Raji (cell line): ENCODE measurements at regions not wholly inside any gene's neighbourhood (a gene's known extent, or its start where the extent isn't known, plus 50 kb on each side); places are given as distances from the start of the nearest gene placed in this dataset.

ENCODE experiments used
- POLR2A ChIP-seq: IDR thresholded peaks from 2 replicates; pipeline ENCODE4 v1.6.1; 2011; ENCODE audit warnings: low read depth, low read length, control low read depth; ENCODE audit not compliant: insufficient read depth

DNA sequence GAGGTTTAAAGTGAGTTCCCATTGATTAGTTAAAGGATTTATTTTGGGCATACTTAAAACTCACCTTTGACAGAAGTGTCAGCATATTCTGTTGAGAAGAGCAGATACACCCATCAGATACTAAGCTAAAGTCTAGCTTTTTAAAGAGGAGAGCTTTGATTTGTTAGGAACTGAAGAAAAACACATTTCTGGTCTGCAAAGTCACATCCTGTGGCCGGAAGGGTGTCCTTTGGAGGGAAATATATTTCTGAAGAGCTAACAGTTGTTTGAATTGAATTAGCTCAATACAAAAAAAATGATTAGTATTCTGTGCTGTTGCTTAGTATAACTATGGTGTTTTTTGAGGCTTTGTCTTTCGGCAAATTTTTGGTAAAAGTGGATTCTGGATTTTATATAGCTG, 302.7 kb downstream of the RFPL4B start:
- TF ChIP-seq POLR2A = no peak

DNA sequence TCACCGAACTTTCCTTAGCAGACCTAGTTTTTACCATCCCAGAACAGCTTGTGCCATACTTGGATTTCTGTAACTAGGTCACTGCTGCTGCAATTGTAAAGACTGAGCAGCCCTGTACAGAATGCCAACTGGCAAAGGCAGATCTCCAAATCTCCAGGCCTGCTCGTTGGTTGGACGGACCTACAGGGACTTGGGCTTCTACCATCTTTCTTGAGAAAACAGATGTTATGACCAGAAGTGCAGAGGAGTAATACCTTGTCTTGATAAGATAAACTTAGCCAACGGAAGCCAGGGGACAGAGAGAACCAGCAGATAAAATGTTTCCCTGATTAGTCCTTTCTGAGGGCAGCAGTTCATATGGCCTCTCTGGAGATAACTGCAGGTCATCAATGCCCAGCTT, 304.1 kb downstream of the RFPL4B start:
- TF ChIP-seq POLR2A = no peak

DNA sequence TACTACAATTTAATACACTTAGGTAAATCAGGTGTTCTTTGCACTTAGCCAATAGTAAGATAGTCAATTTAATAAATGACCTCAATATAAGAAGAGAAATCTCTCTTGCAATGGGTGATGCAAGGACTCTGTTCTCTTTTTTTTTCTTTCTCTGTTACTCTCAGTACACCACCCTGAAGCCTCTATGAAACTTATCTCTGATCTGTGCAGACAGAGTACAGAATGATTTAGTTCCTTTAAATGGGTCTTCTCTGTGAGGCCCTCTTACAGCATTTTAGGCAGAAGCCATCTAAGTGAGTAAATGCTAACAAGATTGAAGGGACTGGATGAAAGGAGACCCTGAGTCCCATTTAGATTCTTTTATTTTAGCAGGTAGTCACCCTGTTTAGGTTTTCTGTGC, 312.8 kb downstream of the RFPL4B start:
- TF ChIP-seq POLR2A = no peak

DNA sequence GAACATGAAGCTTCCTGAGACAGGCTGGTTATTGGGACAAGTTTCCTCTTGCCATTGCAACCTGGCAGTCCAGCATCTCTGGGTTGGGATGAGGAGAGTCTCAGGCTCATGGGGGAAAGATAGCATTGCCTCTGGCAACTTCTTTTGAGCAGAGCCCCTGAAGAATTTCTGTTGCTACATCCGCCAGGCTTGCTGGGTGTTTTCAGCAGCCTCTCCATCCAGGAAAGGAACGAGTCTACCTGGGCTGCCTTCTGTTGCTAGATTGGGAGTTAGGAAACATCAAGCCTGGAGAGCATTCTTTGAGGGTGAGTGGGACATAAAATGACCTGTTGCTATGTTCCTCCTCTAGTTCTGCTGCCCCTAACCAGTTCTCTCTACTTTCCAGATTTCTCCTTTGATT, 313.5 kb downstream of the RFPL4B start:
- TF ChIP-seq POLR2A = no peak

DNA sequence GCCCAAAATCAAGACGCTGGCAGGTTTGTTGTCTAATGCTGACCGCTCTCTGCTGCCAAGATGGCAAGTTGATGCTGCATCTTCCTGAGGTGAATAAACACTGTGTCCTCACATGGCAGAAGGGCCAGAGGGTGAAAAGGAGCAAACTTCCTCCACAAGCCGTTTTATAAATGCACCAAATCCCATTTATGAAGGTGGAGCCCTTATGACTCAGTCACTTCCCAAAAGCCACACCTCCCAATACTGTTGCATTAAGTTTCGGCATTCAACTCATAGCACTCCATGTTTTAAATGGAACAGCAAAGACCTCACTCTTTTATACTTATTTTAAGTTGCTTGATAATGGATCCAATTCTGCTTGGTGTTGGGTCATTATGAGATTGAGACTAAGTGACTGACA, 316.6 kb downstream of the RFPL4B start:
- no peak for TF ChIP-seq POLR2A

DNA sequence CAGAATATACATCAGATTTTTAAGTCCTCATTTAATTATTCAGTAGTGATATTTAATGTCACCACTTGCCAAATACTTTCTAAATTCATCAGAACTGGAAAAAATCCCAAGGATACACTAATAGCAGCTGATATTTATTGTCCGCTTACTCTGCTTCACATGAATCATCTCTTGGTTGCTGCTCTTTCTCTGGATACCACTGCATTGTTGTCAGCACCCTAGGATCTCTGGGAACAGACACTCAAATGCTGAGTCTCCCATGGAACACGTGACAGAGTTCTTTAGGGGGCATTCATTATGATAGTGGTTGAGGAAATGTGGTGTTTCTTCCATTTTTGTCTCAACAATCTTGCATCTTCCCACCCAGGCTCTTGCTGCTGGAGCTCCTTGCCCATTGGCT, 318.0 kb downstream of the RFPL4B start:
- TF ChIP-seq POLR2A = no peak

DNA sequence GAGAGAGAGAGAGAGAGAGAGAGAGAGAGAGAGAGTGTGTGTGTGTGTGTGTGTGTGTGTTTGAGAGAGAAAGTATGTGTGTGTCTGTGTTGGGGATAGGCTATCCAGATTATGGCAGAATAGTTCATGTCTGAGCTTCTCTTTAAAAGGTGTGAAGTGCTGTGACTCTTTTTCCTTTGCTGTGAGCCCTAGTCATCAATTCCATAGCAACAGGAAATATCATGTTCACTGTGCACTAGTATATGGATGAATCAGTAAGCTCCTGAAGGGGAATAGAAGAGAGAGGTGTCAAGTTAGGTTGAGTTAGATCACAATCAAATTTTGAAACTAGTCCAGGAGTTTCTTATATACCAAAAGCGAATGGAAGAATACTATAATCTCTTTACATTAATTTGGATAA, 318.7 kb downstream of the RFPL4B start:
- TF ChIP-seq POLR2A = no peak

DNA sequence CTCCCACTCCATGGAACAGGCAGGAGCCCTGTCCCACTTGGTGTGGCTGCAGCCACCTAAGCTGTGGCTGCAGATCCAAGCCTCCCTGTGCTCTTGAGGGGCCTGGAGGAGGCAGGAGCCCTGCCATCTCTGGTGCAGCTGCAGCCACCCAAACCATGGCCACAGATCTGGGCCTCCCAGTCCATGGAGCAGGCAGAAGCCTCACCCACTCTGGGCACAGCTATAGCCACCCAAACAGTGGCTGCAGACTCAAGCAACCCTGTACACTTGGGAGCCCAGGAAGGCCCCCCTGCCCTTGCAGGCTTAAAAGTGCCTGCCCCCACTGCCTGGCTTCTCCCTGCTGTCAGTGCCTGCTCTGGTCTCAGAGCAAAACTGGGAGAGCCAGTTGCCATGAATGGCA, 320.3 kb downstream of the RFPL4B start:
- TF ChIP-seq POLR2A = no peak

DNA sequence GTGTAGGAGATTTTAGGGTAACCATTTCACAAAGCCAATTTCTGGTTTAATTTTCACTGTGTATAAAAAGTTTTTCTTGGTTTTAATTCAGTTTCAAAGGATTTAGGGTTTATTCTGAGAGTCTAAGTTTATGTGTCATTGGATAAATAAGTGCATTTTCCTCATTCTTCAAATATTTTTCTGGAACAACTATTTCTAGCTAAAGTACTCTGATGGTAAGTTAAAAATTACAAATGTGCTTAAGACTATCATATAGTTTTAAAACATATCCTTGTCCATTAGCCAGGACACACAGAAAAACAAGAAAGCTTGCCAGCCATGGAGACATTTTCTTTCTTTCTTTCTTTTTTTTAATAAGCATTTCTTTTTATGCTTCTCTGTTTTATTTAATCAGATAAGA, 333.0 kb downstream of the RFPL4B start:
- no peak for TF ChIP-seq POLR2A

DNA sequence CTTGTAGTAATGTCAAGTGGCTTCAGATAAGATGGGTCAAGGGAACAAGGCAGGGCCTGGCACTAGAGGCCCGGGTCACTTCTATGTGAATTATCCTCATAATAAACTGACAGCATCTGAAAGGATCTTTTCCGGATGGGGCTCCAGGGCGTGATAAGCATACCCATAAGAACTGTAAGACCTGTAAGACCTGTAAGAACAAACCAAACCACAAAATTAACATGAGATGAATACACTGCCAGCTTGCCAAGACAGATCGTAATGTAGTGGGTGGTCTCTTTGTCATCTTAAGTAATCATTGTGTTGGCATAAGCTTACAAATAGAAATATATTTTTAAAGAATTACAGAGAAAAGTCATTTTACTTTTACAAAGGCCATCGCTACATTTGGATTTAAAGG, 334.9 kb downstream of the RFPL4B start:
- no peak for TF ChIP-seq POLR2A

DNA sequence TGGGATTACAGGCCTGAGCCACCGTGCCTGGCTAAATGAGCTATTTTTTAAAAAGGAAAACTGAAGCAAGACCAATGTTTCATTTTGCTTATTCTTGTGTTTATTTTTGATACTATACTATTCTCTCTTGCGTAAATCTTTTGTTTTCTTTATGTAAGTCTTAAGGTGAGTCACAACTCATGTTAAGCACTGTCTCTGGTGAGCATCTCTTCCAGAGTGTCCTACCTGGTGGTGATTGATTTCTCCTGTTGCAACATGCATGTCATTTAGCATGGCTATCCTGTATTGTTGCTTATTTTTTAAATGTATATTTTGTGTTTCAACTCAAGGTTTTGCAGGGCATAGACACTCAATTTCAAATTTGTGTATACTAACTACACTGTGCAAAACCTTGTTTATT, 336.0 kb downstream of the RFPL4B start:
- no peak for TF ChIP-seq POLR2A

DNA sequence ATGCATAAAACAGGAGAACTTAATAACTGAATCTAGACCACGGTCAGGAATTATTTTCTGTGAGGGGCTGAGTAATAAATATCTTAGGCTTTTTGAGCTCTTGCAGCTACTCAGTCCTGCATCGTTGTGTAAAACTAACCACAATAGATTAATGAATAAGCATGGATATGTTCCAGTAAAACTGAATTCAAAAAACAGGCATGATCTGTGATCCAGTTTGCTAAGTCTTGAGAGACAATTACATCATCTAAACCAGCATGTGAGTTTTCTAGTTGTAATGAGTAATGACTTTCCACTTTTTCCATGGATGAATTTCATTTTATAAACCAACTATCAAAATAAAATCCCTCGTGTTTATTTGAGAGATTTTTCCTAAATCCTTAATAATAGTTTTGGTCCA, 336.8 kb downstream of the RFPL4B start:
- TF ChIP-seq POLR2A = no peak

DNA sequence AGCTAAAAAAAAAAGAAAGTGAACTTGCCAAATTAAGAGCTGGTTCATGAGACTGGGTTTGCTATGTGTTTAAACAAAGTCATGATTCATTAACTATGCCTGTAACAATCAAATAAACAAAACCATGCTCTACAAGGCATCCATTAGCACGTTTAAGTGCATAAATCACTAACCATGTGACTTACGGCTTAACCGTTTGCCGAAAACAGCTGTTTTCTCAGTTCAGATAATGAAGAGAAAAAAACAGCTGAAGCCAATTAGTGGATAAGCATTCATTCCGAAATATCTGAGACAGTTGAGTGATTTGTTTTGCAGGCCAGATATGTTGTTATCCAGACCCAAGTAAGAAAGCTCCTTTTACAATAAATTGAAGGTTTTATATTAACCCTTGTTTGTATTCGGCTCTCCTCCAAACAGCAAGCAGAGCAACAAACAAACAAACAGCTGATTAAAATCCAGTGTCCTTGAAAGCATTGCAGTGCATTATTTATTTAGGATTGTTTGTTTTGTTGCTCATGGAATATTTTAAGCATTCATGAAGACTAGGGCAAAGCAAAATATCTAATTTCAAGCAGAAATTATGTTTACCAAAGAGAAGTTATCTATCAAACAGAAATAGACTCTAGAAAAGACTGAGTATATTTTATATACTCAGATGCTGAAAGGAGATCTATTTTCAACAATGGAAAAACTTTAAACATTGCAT, 343.5 kb downstream of the RFPL4B start:
- no peak for TF ChIP-seq POLR2A

DNA sequence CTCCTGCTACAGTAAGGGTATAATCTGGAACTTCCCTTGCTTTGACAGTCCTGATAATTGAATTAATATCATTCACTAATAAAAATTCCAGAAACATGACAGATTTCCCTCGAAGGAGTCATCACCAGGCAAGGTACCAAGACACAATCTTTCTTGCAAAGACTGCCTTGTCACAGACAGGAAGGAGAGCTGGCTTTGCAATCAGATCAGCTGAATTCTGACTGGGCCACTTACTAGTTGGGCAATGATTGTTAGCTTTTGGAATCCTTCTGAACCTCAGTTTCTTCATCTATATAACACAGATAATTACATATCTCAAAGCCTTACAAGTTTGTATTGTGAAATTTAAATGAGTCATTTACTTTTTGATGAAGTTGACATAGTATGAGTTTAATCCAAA, 344.2 kb downstream of the RFPL4B start:
- TF ChIP-seq POLR2A = no peak

DNA sequence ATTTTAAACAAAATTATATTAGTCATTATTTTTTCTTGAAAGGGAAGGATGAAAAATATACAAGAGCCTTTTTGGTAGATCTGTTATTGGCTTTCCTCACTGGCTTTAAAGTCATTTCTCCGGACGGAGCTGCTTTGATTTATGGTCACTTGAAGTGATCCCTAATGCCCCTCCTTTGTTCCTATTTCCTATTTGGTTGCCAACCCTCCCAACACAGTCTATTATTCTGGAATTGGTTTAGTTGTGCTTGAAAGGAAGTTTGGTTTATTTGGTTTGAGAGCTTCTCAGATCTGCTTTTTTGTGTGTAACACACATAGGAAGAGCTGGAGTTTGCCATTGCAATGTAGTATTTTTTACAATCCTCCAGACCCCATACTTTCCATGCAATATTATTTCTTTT, 347.9 kb downstream of the RFPL4B start:
- TF ChIP-seq POLR2A = no peak

DNA sequence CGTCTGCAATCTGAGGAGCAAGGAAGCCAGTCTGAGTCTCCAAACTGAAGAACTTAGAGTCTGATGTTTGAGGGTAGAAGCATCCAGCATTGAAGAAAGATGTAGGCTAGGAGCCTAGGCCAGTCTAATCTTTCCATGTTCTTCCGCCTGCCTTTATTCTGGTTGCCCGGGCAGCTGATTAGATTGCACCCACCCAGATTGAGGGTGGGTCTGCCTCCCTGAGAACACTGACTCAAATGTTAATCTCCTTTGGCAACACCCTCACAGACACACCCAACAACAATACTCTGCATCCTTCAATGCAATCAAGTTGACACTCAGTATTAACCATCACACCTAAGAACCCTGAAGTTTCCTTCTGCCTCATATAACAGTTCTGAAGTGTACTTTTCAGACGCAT, 350.1 kb downstream of the RFPL4B start:
- no peak for TF ChIP-seq POLR2A

DNA sequence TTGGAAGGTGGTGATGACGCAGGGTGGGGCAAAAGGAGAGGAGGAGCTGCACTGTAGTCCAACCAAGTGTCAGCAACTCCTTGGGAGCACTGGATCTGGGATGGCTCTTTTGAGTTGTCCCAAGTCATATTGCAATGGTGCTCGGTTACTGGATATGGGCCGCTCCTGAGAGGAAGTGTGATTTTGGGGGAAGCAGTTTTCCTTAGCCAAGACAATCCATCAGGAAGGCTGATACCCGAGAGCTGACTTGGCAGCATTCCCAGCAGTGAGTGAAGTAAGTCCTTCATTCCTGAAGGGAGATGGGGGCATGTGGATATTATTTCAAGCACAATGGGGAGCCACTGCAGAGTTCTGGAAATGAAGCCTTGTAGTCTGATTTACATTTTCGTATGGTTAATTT, 354.1 kb downstream of the RFPL4B start:
- TF ChIP-seq POLR2A = no peak

DNA sequence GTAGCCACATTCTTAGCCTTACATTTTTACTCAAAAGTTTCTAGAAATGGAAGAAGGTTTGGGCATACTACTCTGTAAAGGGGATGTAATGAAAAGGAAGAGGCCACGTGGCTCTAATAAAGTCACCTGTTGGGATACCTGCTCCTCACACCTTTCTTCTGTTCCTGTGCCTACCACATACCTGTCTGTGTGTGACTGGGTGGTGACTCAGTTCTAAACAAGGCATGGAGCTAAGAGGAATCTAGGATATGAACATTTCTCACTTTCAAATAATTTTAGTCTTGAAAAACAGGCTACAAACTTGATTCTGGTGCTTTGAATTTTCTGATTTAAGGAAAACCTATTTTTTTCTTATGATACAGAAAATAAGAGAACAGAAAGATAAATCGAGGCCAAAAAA, 363.6 kb downstream of the RFPL4B start:
- TF ChIP-seq POLR2A = no peak

DNA sequence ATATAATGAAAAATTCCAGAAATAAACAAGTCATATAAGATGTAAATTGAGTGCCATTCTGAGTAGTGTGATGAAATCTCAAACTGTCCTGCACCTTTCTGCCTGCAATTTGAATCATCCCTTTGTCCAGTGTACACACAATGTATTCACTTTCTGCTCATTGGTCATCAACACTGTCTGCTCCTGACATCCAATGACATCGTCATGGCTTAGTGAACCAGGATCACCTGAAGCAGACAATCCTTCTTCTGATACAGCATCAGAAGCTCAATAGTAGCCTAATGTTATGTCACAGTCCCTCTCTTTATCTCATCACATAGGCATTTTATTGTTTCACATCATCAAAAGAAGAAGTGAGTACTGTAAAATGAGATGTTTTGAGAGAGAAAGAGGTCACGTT, 366.3 kb downstream of the RFPL4B start:
- TF ChIP-seq POLR2A = no peak
